ENCODE measurements at regions not wholly inside any gene's neighbourhood (a gene's known extent, or its start where the extent isn't known, plus 50 kb on each side); places are given as distances from the start of the nearest gene placed in this dataset.

- TF ChIP-seq CTCF (IDR thresholded peaks at IDR 0.05) = no peak
- TF ChIP-seq POLR2A (IDR thresholded peaks at IDR 0.05) = no peak
Measured at GRCh38 chr2:2567776-2568175, 236.7 kb upstream of the MYT1L start.

Data from uterus (tissue), 2 donors.